ENCODE measurements at regions not wholly inside any gene's neighbourhood (a gene's known extent, or its start where the extent isn't known, plus 50 kb on each side); places are given as distances from the start of the nearest gene placed in this dataset.

GRCh38 chr13:90104764-90105163, 1242.7 kb upstream of the MIR17HG start:
- Mint-ChIP-seq H3K36me3 (ENCODE audit: low read depth) (no peaks in the 10 kb centered on the region), H3K27ac (no peak overlapping the region), H3K4me1 (no peaks in the 10 kb centered on the region), H3K4me3 (no peak overlapping the region), H3K9me3 (peaks cover 26% of the 10 kb centered on the region), H3K27me3 (no peaks in the 10 kb centered on the region)
- ATAC-seq (replicated peaks): no peak

GRCh38 chr13:90105276-90105675, 1242.2 kb upstream of the MIR17HG start:
- H3K4me1 Mint-ChIP-seq: no peaks in the 10 kb centered on the region
- peaks cover 31% of the 10 kb centered on the region for H3K9me3 Mint-ChIP-seq
- no peak for ATAC-seq (replicated peaks)
- H3K27ac Mint-ChIP-seq: no peak overlapping the region
- H3K4me3 Mint-ChIP-seq: no peak overlapping the region
- no peaks in the 10 kb centered on the region for H3K36me3 Mint-ChIP-seq (ENCODE audit: low read depth)
- H3K27me3 Mint-ChIP-seq: no peaks in the 10 kb centered on the region

- Mint-ChIP-seq H3K4me3 (no peak overlapping the region), H3K4me1 (no peaks in the 10 kb centered on the region), H3K27me3 (no peaks in the 10 kb centered on the region), H3K9me3 (peaks cover 32% of the 10 kb centered on the region), H3K36me3 (ENCODE audit: low read depth) (no peaks in the 10 kb centered on the region), H3K27ac (no peak overlapping the region)
- ATAC-seq (replicated peaks): no peak
Measured at GRCh38 chr13:90105849-90106496, 1241.5 kb upstream of the MIR17HG start.

- H3K27ac Mint-ChIP-seq: no peak overlapping the region
- no peaks in the 10 kb centered on the region for H3K4me1 Mint-ChIP-seq
- no peaks in the 10 kb centered on the region for H3K36me3 Mint-ChIP-seq (ENCODE audit: low read depth)
- ATAC-seq (replicated peaks): no peak
- peaks cover 29% of the 10 kb centered on the region for H3K9me3 Mint-ChIP-seq
- H3K27me3 Mint-ChIP-seq: no peaks in the 10 kb centered on the region
- no peak overlapping the region for H3K4me3 Mint-ChIP-seq
Measured at GRCh38 chr13:90107661-90108060, 1239.8 kb upstream of the MIR17HG start.

- ATAC-seq (replicated peaks): no peak
- Mint-ChIP-seq H3K27me3 (no peaks in the 10 kb centered on the region), H3K4me1 (no peaks in the 10 kb centered on the region), H3K4me3 (no peak overlapping the region), H3K36me3 (ENCODE audit: low read depth) (no peaks in the 10 kb centered on the region), H3K27ac (no peak overlapping the region), H3K9me3 (peaks cover 26% of the 10 kb centered on the region)
Measured at GRCh38 chr13:90108547-90108946, 1238.9 kb upstream of the MIR17HG start.

- Mint-ChIP-seq H3K4me3 (no peak overlapping the region), H3K27me3 (no peaks in the 10 kb centered on the region), H3K9me3 (peaks cover 14% of the 10 kb centered on the region), H3K4me1 (no peaks in the 10 kb centered on the region), H3K27ac (no peak overlapping the region), H3K36me3 (ENCODE audit: low read depth) (no peaks in the 10 kb centered on the region)
- ATAC-seq (replicated peaks): no peak
Measured at GRCh38 chr13:90116121-90116520, 1231.4 kb upstream of the MIR17HG start.

GRCh38 chr13:90118467-90119071, 1228.9 kb upstream of the MIR17HG start:
- Mint-ChIP-seq H3K27ac (no peak overlapping the region), H3K27me3 (no peaks in the 10 kb centered on the region), H3K9me3 (peaks cover 14% of the 10 kb centered on the region), H3K36me3 (ENCODE audit: low read depth) (no peaks in the 10 kb centered on the region), H3K4me3 (no peak overlapping the region), H3K4me1 (no peaks in the 10 kb centered on the region)
- no peak for ATAC-seq (replicated peaks)

- ATAC-seq (replicated peaks): no peak
- Mint-ChIP-seq H3K4me1 (no peaks in the 10 kb centered on the region), H3K4me3 (no peak overlapping the region), H3K9me3 (peaks cover 20% of the 10 kb centered on the region), H3K27me3 (no peaks in the 10 kb centered on the region), H3K36me3 (ENCODE audit: low read depth) (no peaks in the 10 kb centered on the region), H3K27ac (no peak overlapping the region)
Measured at GRCh38 chr13:90120026-90120425, 1227.5 kb upstream of the MIR17HG start.

- Mint-ChIP-seq H3K27ac (no peak overlapping the region), H3K27me3 (no peaks in the 10 kb centered on the region), H3K9me3 (peaks cover 10% of the 10 kb centered on the region), H3K36me3 (ENCODE audit: low read depth) (no peaks in the 10 kb centered on the region), H3K4me3 (no peak overlapping the region), H3K4me1 (no peaks in the 10 kb centered on the region)
- no peak for ATAC-seq (replicated peaks)
Measured at GRCh38 chr13:90121784-90122183, 1225.7 kb upstream of the MIR17HG start.

GRCh38 chr13:90122531-90122930, 1225.0 kb upstream of the MIR17HG start:
- peaks cover 14% of the 10 kb centered on the region for H3K9me3 Mint-ChIP-seq
- no peak for ATAC-seq (replicated peaks)
- H3K4me3 Mint-ChIP-seq: no peak overlapping the region
- H3K36me3 Mint-ChIP-seq (ENCODE audit: low read depth): no peaks in the 10 kb centered on the region
- H3K4me1 Mint-ChIP-seq: no peaks in the 10 kb centered on the region
- H3K27ac Mint-ChIP-seq: no peak overlapping the region
- no peaks in the 10 kb centered on the region for H3K27me3 Mint-ChIP-seq

- Mint-ChIP-seq H3K4me1 (no peaks in the 10 kb centered on the region), H3K27ac (no peak overlapping the region), H3K4me3 (no peak overlapping the region), H3K36me3 (ENCODE audit: low read depth) (no peaks in the 10 kb centered on the region), H3K9me3 (peaks cover 4% of the 10 kb centered on the region), H3K27me3 (no peaks in the 10 kb centered on the region)
- ATAC-seq (replicated peaks): no peak
Measured at GRCh38 chr13:90135558-90135957, 1211.9 kb upstream of the MIR17HG start.

GRCh38 chr13:90142251-90142650, 1205.2 kb upstream of the MIR17HG start:
- no peaks in the 10 kb centered on the region for H3K27me3 Mint-ChIP-seq
- peaks cover 4% of the 10 kb centered on the region for H3K9me3 Mint-ChIP-seq
- H3K4me1 Mint-ChIP-seq: no peaks in the 10 kb centered on the region
- H3K4me3 Mint-ChIP-seq: no peak overlapping the region
- H3K36me3 Mint-ChIP-seq (ENCODE audit: low read depth): no peaks in the 10 kb centered on the region
- no peak for ATAC-seq (replicated peaks)
- no peak overlapping the region for H3K27ac Mint-ChIP-seq

- Mint-ChIP-seq H3K27me3 (no peaks in the 10 kb centered on the region), H3K9me3 (peaks cover 19% of the 10 kb centered on the region)
Measured at GRCh38 chr13:90154311-90154960, 1193.1 kb upstream of the MIR17HG start.

GRCh38 chr13:90156390-90156789, 1191.1 kb upstream of the MIR17HG start:
- ATAC-seq (replicated peaks): no peak
- Mint-ChIP-seq H3K9me3 (peaks cover 14% of the 10 kb centered on the region), H3K36me3 (ENCODE audit: low read depth) (no peaks in the 10 kb centered on the region), H3K27ac (no peak overlapping the region), H3K27me3 (no peaks in the 10 kb centered on the region), H3K4me3 (no peak overlapping the region), H3K4me1 (no peaks in the 10 kb centered on the region)

More at GRCh38 chr13:90154311-90154960, 1193.1 kb upstream of the MIR17HG start:
- H3K27ac Mint-ChIP-seq: no peak overlapping the region
- no peak overlapping the region for H3K4me3 Mint-ChIP-seq
- H3K4me1 Mint-ChIP-seq: no peaks in the 10 kb centered on the region
- no peaks in the 10 kb centered on the region for H3K36me3 Mint-ChIP-seq (ENCODE audit: low read depth)
- no peak for ATAC-seq (replicated peaks)

- Mint-ChIP-seq H3K4me1 (no peaks in the 10 kb centered on the region), H3K27ac (no peak overlapping the region), H3K27me3 (no peaks in the 10 kb centered on the region), H3K9me3 (peaks cover 19% of the 10 kb centered on the region), H3K4me3 (no peak overlapping the region), H3K36me3 (ENCODE audit: low read depth) (no peaks in the 10 kb centered on the region)
- ATAC-seq (replicated peaks): no peak
Measured at GRCh38 chr13:90168953-90169352, 1178.5 kb upstream of the MIR17HG start.

All from activated T-helper 17 cell treated with anti-CD3 and anti-CD28 coated beads, Interleukin-2, amount 50 U/mL, for 72 hours (primary cell).